Activated CD4-positive, alpha-beta T cell treated with anti-CD3 and anti-CD28 coated beads, Interleukin-2, amount 50 U/mL, for 4 hours (primary cell): ENCODE measurements at regions not wholly inside any gene's neighbourhood (a gene's known extent, or its start where the extent isn't known, plus 50 kb on each side); places are given as distances from the start of the nearest gene placed in this dataset.

Experiments used
- DNase-seq, 2 experiments: peaks; one replicate each; pipeline ENCODE4 v3.0.0-alpha.2; 2020

DNA sequence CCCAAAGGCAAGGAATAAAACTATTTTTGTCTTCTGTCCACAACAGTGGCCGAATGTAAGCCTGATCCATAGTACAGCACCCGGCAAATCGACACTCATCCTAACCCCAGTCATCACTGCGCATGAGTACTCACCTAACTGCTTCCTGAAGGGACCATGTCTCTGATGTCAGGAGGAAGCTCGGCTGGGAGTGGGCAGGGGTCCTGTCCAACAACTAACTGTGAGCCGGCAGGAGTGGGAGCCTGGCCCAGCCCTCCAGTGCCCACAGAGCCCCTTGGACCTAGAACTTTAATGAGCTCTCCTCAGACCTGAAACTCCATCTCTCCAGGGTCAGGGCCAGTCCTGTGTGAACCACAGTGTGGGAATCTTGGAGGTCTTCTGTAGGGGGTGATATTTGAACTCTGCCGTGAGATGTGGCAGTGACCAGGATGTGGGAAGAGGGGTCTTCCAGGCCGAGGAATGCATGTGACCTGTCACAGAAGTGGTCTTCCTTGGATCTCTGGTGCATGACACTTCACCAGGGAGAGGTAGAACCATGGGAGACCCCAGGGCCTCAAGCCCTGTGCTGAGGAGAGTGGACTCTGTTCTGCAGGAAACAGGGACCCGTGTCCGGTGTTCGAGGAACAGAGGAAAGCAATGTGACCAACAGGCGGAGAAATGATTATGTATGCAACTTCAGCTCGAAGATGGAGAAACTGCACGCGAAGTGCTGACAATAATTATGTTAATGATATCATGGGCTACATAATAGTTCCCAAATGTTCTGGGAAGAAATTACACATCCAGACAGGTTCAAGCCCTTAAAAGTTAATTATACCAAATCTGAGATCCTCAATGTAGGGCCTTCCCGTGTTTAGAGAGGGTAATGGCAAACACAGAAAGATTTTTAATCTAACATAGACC lies 240.1 kb upstream of the HDAC4 start:
- no peak for DNase-seq

DNA sequence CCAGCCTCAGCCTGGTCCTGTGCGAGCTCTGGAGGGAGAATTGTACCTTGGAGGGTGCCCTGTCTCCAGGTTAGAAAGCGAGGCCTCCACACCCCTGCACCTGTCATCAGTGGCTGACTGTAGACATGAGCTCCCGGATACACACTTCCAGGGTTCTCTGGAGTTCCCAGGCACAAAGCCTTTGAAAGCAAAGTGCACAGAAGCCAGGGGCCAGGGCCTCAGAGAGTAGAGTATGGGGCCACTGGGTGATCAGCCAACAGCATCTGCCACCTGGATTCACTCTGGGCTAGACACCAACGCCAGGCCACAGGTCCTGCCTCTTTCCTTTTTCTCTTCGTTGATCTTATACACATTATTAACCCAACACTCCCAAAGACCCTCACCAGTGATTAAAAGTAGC lies 239.4 kb upstream of the HDAC4 start:
- no peak for DNase-seq

DNA sequence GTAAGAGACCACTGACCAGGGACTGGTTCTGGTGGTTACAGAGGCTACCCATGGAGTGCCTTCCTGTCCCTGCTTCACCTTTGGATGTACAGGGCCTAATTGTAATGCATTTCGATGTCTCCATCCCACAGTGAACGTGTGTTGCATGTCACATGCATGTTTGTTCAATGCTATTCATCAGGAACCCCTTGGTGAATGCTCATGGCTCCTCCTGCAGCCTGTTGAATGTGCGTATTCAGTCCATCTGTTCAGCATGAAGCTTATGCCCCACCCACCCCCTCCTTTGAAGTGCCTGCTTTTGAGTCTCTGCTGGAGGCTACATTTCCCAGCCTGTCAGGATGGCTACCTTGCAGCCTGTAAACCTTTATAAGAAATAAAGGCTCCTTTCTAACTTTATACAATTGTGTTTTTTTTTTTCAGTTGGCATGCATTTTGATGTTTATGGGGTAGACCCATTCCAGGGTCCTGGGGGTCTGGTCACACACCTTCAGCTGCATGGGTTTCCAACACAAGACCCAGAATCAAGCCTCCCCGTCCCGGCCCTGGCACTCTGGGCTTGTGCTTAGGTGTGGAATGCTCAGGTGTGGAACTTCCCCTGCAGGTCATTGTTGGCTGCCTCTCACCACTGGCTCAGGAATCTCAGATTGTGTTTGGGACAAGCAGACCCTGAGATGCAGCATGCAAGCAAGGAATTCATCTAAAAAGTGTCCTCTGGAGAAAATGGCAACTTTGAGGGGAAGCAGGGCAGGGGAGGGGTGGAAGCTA lies 238.8 kb upstream of the HDAC4 start:
- no peak for DNase-seq

DNA sequence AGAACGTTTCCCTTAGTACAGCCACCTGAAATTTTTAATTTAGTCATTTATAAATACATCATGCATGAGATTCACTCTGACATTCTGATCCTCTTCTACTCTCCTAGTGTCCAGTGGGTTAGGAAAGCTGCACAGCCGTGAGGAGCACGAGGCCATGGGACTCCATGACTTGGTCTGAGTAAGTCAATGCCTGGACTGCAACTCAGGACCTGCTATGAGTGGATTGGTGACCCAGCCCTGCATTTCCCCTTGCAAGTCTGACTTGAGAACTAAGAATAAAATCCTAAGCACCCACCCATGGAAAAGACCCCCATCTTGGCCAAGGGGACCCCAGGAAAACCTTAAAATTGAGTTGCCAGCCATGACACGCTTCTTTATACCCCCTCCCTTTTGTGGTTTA lies 237.6 kb upstream of the HDAC4 start:
- DNase-seq: no peak

DNA sequence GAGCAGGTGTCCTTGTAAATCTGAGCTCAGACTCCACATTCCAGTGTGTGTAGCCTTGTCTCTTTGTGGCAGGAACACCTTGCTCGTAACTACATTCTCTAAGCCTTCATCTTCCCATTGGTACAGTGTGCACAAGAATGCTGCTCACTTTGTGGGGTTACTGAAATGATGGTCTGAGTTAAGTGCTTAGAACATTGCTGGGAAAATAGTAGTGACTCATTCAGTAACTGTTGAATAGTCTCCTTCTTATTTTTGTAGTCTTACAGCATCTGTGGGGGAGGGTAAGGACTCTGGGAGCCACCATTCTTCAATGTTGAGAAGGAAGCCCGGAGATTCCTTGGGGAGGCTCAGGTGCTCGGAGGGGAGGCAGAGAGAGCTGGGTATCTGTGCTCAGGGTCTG lies 236.0 kb upstream of the HDAC4 start:
- DNase-seq: no peak

DNA sequence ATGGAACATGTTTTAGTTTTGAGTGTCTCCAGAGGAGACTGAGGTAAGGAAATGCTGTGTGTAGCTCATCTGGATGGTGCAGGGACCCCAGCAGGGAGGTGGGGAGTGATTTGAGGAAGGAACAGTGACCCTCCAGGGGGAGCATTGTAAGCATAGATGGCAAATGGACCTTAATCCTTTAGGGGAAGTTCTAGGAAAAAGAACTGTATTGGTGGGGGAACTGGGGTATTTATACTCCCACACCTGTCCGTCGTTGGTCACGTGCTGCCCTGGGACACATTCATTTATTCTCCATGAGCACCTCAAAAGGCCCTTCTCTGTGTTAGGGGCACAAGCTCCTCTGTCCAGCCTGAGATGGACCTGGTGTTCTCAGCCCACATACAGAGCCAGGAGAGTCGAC lies 233.9 kb upstream of the HDAC4 start:
- DNase-seq: no peak

DNA sequence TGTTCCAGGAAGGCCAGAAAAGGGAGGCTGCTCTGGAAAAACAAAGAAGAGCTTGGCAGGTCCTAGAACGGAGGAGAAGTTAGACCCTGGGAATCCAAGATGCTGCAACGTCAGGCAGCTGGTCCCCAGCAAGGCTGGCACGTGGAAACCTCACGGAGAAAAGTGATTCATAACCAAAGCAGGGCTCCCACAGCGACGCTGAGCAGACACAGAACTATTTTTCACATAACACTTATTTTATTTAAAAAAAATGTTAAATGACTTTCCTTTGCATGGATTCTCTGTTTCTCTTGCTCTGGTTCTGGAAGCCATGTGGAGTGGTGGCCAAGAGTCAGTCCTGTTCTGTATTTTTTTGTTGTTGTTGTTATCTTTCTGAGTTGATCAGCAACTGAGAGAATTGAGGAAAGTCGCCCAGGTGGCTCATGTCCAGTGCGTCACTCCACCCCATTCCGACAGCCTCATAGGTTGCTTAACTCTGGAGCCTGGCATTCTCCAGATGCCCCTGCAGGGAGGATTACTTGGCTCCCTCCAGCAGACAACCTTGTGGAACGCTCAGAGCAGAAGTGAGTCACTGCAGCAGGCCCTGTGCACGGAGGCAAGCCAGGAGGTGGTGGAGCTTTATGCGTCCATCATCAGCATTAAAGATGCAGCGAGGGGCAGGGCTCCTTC lies 229.9 kb upstream of the HDAC4 start:
- no peak for DNase-seq

DNA sequence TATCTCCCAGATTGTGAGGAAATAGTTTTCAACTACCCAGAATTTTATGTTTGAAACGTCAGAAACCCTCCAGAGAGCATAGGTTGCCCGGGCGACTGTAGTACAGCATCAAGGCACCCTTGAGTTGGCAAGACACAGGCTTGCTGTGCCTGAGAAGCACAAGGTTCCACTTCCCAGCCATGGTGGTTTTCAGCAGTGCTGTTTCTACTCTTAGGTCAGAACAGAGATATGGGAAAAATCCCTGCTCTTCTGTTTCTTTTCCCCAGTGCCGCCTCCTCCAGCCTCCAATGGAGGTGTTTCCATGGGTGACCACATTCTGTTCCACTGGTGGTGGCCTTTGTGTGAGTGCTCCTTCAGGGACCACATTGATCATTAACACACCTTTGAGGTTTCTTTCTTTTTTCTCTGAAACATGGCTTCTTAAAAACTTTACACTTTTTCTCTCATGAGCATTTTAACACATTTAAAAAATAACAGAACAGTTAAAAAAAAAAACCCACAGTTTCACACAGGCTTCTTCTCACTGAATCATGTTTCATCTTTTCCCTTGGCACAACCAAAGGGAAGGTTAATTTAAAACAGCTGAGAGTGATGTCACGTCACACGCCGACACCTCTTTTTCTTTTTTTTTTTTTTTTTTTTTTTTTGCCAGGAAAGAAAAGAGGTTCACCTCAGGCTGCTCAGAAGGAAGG lies 229.3 kb upstream of the HDAC4 start:
- no peak for DNase-seq

DNA sequence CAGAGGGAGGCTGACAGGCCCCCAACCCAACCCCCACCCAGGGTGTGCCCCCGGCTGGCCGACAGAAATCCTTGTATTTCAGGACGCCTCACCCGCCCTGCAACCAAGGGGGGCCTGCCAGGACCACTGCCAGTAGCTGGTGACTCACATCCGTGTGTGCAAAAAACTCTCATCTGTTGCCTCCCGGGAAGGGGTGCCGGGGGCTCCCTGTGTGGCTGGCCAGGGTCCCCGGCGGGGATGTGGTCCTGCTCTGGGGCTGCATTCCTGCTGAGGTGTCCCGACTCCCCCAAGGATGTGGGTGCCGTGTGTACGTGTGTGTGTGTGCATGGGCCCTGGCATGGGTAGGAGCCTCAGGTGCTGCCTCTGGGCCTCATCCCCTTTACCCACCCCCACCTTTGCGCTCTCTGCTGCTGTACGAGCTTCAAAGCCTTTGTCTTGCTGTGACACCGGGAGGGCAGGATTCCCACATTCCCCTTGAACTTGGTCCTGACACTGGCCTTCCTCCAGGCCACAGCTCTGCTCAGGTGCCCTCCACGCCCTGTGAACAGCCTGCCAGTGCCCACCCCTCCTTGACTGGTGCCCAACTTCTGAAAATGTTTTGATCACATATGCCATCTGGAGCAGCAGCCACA lies 226.3 kb upstream of the HDAC4 start:
- DNase-seq: no peak

DNA sequence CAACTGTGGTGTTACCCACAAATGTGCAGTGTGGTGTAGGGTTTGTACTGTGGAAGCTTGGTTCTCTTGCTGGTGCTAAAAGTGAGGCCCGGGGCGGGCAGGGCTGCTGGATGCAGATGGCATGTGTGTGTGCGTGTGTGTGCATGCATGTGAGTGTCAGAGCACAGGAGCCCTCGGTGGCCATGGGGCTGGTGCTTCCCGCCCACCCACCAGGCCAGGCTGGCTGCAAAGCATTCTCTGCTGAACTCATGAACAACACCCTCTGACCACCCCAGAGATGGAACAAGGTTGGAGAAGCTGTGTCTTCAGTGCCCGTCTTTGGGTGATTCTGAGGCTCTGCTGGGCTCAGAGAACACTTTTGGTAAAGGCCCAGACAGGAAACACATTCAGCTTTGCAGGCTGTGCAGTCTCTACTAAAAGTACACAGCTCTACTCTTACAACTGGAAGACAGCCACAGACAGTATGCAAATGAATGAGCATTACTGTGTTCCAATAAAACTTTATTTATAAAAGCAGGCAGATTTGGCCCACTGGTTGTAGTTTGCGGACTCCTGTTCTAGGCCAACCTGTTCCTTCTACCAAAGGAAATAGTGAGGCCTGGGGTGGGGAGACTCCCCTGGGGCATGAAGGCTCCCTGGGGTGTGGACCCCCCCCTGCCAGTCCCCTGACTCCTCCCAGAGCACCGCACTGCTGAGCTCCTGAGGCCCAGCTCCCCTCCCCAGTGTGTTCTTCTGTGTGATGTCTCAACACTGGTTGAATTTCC lies 225.3 kb upstream of the HDAC4 start:
- no peak for DNase-seq

DNA sequence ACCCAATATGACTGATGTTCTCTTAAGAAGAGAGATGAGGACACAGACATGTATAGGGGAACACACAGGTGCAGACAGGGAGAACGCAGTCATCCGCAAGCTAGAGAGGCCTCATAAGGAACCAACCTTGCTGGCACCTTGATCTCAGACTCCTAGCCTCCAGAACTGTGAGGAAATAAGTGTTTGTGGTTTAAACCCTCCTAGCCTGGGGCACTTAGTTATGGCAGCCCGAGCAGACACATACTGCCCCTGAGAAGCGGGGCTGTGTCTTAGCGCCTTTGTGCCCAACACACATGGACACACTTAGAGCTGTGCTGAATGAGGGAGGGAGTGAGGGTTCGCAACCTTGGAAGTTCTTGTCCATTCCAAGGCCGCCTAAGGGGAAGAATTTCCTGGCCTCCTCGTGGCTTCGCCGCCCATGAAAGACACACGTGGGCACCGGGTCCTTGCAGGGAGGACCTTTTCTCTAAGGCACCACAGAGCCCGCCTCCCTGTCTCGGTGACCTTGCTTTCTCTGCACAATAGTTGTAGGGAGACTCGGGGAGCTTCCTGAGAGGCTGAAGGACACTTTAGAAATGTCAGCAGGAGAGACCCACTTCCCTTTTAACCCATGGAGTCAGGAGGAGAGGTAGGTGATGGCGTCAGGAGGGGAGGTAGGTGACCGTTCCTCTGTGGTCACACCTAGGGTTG lies 224.5 kb upstream of the HDAC4 start:
- DNase-seq: no peak

DNA sequence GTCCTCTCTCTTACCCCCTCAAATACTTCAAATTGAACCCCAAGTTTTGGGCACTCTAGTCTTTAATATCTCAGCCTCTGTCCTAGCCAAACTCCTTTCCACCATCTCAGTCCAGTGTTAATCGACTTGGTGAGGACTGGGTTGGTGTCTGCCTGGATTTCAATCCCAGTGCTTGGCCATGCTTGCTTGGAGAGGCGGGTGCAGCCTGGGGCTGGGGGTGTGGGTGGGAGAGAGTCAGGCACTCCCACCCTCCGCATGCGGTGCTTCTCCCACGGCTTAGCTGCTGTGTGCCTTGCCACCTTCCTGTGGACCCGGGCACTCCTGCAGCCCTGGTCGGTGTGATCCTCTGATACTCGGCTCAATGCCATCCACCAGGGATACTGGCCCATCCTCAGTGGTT lies 220.8 kb upstream of the HDAC4 start:
- no peak for DNase-seq

DNA sequence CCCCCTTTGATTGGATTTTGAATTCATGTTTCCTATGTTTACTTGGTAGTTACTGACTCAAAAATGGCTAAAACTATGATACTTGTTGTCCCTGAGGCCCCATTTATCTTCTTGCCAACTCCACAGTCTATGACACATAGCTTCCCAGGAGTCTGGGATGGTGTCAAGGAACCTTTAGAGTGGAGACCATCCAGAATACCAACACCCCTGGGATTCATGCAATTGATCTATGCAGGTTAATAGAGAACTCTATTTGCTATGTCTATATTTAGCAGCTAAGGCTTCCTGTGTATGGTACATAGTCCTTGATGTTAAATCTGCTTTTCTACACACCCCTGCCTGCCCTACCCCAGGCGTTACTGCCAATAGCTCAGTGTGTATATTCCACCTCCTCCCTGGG lies 218.5 kb upstream of the HDAC4 start:
- DNase-seq: no peak

DNA sequence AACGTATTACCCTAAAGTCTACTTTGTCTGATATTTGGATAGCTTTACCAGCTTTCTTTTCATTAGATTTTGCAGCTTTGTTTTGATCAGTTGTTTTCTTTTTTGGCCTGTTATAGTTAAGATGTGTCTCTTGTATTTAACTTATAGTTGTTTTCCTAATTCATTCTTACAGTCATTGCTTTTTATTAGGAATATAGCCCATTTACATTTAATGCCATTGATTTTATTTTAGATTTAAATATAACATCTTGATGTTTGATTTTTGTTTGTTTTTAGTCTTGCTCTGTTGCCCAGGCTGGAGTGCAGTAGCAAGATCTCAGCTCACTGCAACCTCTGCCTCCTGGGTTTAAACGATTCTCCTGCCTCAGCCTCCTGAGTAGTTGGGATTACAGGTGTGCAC lies 215.9 kb upstream of the HDAC4 start:
- DNase-seq: no peak

DNA sequence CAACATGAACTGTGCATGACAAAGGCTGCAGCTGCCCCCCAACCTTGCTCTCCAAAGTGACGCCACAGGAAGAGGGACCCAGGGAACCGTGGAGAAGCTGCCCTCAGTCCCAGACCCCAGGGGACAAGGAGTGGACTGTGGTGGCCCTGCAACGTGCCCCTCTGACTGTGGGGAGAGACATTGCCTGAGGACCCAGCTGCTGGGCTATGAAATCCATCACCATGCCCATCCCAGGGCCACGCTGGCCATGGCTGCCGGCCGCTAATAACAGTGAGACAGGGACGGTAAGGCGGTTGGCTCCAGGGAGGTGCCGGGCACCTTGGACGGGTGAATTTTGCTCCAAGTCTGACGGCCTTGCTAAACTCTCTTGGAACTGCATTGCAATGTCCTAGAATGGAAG lies 211.3 kb upstream of the HDAC4 start:
- no peak for DNase-seq

DNA sequence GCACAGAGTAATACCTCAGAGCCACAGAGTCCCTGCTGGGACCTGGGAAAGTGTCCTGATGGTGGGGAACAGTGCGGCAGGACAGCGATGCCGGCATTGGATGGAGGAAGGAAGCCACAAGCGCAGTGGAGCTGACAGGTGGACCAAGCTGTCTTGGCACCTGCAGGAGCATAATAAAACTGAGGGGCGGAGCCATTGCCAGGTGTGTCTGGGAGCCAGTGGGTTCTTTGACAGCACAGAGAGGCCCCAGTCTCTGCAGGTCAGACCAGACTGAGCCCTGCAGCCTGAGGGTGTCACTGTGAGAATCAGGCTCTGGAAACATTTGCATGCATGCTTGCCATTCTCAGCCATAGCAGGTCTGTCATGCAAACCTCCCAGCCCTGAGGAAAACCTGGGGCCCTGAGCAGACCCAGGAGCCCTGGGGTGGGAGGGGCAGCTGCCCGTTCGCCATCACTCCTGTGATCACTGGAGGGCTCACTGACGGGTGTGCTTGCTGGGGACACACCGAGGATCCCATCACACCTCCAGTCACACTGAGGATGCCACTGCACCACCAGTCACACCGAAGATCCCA lies 210.5 kb upstream of the HDAC4 start:
- DNase-seq: no peak

DNA sequence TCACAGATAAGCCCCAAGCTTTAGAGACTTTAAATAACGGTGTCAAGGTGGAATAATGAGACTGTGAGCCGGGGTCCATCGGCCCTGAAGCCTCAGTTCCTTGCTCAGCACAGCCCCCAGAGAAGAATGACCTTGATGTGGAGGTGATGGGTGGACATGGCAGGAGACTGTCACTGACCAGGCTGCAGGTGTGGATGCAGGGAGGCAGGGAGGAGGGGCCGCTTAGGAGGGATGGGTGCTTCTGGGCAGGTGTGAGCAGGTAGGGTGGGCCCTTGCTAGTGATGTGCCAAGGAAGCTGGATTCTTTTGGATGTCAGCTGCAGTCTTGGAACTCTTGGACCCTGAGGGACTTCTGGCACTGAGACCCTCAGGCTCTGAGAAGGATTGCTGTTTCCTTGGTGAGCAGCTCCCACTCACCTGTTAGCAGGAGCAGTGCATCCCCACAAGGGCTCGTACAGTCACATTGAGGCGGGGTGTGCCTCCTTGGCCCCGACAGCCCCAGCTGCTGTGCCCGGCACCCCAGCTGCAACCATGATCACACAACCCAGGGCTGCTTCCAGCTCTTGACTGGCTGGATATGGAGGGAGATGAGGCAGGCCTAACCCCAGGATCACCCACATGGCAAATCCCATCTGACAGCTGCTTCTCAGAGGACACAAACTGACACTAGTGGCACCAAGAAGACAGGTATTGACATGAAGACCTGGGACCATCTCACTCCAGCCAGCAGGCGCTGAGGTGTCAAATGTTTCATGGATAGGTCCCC lies 209.8 kb upstream of the HDAC4 start:
- no peak for DNase-seq

DNA sequence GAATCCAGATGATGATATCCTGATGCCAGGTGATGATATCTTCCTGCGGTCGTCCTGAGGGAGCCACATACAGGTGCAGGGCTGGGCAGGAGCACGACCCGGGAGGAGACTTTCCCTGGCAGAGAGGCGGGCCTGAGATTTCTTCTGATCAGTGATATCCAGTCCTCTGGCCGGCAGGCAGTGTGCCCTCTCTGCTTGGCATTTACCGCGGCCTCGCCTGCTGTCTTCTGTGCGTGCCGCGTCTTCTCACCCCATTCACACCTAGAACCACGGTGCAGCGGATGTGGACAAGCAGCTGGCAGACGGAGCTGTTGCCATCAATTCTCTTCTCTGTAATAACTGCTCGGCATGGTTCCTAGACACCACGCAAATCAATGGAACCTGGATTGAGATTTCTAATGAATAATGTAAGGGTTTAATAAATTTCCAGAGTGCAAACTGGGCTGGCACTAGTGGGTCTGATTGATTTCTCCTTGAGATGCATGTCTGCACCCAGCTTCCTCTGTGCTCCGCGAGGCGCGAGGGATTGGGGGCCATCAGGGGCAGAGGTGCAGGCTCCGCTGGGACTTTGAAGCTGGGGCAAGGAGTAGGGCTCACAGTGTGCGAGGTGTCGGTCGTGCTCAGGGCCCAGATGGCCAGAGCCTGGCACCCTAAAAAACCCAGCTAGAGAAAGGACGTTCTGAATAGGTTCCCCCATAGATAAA lies 208.9 kb upstream of the HDAC4 start:
- no peak for DNase-seq

DNA sequence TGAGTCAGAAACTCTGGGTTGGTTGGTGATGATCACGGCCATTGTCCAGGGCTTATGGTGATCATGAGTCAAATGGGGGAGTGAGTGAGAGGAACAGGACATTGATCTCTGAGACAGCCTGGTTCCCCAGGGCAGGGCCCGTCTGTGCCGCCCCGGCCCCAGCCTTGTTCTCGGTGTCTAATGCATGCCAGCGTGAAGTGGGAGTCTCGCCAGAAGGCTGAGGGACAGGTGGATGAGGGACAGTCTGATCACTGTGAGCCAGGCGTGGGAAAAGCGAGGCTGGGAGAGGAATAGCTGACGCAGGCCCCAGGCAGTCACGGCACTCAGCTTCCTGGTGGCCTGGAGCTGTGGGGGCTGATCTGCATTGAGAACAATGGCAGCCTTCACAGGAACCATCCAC lies 208.3 kb upstream of the HDAC4 start:
- no peak for DNase-seq
